DND-41 (cell line): ENCODE measurements at regions not wholly inside any gene's neighbourhood (a gene's known extent, or its start where the extent isn't known, plus 50 kb on each side); places are given as distances from the start of the nearest gene placed in this dataset.

Experiments
- EZH2 ChIP-seq: IDR thresholded peaks from 3 replicates; pipeline ENCODE4 v1.6.1; 2012; ENCODE audit warnings: borderline replicate concordance, low read depth, mild to moderate bottlenecking, moderate library complexity, low read length, inconsistent platforms; ENCODE audit not compliant: severe bottlenecking
- TF ChIP-seq, protein P1 (sequence below): IDR thresholded peaks from 2 replicates; pipeline ENCODE4 v1.5.1; 2012; ENCODE audit warnings: borderline replicate concordance, low read length, moderate library complexity, mild to moderate bottlenecking; ENCODE audit not compliant: poor library complexity, severe bottlenecking; ENCODE audit errors: extremely low read depth

DNA sequence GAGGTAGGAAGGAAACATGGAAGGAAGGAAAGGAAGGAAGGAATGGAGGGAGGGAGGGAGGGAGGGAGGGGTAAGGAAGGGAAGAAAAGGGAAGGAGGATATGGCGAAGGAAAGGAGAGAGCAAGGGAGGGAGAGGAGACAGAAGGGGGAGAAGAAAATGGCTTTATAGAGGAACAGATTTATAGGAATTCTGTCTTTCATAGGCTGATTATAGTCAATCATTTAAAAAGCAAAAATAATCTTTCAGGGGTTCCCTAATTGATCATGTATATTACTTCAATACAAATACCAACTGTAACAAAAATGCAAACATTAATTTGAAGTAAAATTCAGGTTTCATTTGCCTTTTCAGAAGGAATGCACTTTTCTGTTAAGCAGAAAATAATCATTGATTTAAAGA is 519.1 kb downstream of the MDFIC start:
- no peak for TF ChIP-seq EZH2
- TF ChIP-seq, protein P1, sequence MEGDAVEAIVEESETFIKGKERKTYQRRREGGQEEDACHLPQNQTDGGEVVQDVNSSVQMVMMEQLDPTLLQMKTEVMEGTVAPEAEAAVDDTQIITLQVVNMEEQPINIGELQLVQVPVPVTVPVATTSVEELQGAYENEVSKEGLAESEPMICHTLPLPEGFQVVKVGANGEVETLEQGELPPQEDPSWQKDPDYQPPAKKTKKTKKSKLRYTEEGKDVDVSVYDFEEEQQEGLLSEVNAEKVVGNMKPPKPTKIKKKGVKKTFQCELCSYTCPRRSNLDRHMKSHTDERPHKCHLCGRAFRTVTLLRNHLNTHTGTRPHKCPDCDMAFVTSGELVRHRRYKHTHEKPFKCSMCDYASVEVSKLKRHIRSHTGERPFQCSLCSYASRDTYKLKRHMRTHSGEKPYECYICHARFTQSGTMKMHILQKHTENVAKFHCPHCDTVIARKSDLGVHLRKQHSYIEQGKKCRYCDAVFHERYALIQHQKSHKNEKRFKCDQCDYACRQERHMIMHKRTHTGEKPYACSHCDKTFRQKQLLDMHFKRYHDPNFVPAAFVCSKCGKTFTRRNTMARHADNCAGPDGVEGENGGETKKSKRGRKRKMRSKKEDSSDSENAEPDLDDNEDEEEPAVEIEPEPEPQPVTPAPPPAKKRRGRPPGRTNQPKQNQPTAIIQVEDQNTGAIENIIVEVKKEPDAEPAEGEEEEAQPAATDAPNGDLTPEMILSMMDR, result no peak
